Vagina (tissue), 2 donors: ENCODE measurements at regions not wholly inside any gene's neighbourhood (a gene's known extent, or its start where the extent isn't known, plus 50 kb on each side); places are given as distances from the start of the nearest gene placed in this dataset.

Experiments used
- CTCF ChIP-seq, 3 experiments: fragments of 450-650 bp in 2 of 3; fragments of 200-600 bp in 1 of 3; sonication (generic) in 1 of 3; IDR thresholded peaks; one replicate each; pipeline ENCODE4 v1.5.1; 2017 to 2019; ENCODE audit warnings: antibody characterized with exemption in 3 of 3, mild to moderate bottlenecking in 2 of 3, moderate library complexity in 2 of 3
- POLR2A ChIP-seq, 2 donors: fragments of 450-650 bp; IDR thresholded peaks; one replicate each; pipeline ENCODE4 v1.6.1; 2017; ENCODE audit warnings: antibody characterized with exemption in 2 of 2, mild to moderate bottlenecking in 2 of 2, moderate library complexity in 2 of 2
- POLR2AphosphoS5 ChIP-seq, 2 donors: sonication (generic); formaldehyde crosslinking; IDR thresholded peaks; one replicate each; pipeline ENCODE4 v1.9.0; 2017; ENCODE audit warnings: antibody characterized with exemption in 2 of 2, mild to moderate bottlenecking in 2 of 2, low read depth in 1 of 2; ENCODE audit not compliant: insufficient read depth in 1 of 2

GRCh38 chr13:21822029-21822428 lies 151.2 kb downstream of the FGF9 start:
- no peak for TF ChIP-seq CTCF (IDR thresholded peaks at IDR 0.05)
- no peak for TF ChIP-seq POLR2A (IDR thresholded peaks at IDR 0.05)
- TF ChIP-seq POLR2AphosphoS5 (IDR thresholded peaks at IDR 0.05; ENCODE audit: insufficient read depth in 1 of 2, low read depth in 1 of 2): no peak
